GM18951 (cell line): ENCODE measurements at regions not wholly inside any gene's neighbourhood (a gene's known extent, or its start where the extent isn't known, plus 50 kb on each side); places are given as distances from the start of the nearest gene placed in this dataset.
"Not testable (repeated sequence)": the region's sequence is repeated elsewhere in the genome, so short reads cannot be mapped to it uniquely, and the experiment has no call there.

Experiments used
- POLR2A ChIP-seq: IDR thresholded peaks from 4 replicates; pipeline ENCODE4 v1.6.1; 2011; ENCODE audit warnings: mild to moderate bottlenecking; ENCODE audit not compliant: insufficient read length, insufficient read depth; ENCODE audit errors: extremely low read depth
- in situ Hi-C: fragments of 300-500 bp; cut with MboI; formaldehyde crosslinking; loops from one replicate; pipeline ENCODE4 v1.12.0; 2022; ENCODE audit warnings: low sequenced_read_pairs, mixed read lengths, inconsistent platforms; ENCODE audit not compliant: unreplicated experiment

- in situ Hi-C loops = no loop called here
- no peak for TF ChIP-seq POLR2A
Measured at GRCh38 chr1:148354913-148355308, 128.2 kb downstream of the PPIAL4G start.

- TF ChIP-seq POLR2A = no peak
- in situ Hi-C loops = no loop called here
Measured at GRCh38 chr1:148354284-148354912, 128.7 kb downstream of the PPIAL4G start.

DNA sequence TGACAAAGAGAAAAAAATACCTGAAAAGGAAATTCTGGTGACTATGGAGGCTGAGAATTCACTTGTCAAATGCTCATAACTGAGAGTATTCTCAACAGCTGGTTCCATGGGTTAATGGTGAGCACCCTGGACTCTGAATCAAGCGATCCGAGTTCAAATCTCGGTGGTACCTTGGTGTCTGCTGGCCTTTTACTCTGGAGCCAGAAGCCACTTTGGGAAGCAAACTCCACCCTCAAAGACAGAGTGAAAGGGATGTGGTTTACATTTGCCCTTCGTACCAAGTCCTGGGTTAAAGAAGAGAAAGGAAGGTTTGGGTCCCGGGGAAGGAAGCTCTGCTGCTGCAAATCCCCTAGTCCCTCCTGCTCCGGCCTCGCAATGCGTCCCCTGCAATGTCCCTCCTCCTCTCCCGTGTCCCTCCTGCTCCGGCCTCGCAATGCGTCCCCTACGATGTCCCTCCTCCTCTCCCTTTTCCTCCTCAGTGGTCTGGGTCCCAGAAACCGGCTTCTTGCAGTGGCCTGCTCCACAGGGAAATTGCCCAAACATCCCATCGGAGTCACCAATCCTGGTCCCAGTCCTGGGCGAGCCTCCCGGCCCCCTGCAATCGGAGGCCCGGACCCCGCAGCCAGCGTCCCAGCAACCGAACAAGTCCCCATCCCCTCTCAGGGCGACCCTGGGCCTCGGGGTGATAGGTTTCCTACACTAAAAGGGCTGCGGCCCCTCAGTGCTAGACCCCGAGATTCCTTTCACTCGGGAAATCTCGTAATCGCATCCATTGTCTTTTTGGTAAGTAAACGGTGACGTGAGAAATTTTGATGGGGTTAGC lies 129.4 kb downstream of the PPIAL4G start:
- in situ Hi-C loops = no loop called here

DNA sequence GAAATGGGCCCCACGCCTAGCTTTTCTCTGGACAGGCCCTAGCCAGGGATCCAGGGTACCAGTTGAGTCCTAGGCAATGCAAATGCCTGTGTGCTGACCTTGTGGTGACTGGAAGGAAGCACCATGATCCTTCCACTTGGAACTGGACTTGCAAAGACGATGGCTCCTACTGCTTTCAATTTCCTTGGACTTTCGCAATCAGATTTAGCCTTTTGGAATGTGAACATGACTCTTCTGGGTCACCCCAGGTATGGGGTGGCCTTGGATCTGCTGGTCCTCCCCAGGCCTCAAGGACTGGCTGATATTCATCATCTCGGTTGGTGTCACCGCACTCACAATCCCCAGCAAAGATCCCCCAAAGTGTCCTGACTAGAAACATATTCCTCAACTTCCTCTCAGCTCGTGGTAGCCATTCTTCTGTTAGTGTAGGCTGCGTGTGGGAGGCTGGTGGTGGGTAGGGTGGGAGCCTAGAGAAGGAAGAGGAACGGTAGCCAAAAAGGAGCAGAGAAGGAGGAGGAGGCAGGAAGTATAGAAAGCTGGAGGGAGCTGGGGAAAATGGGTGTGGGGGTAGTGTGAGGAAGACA lies 130.5 kb downstream of the PPIAL4G start:
- TF ChIP-seq POLR2A = no peak
- in situ Hi-C loops = no loop called here

More for the DNA sequence above, 129.4 kb downstream of the PPIAL4G start:
- TF ChIP-seq POLR2A = no peak

DNA sequence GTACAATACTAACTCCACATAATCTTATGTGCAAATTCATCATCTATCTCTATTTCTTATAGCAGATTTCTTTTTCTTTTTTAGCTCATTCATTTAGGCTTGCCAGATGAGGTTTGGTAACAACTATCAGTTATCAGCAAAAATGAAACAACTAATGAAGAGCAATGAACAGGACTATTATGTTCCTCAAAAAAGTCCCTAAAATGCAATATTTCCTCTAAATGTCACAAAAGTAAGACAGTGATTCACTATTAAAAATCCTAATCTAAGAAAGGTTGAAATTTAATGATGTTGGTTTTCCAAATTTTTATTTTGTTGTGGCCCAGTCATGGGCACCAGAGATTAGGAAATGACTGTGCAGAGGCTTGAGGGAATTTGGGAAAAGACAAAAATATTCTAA lies 135.3 kb downstream of the PPIAL4G start:
- in situ Hi-C loops = no loop called here
- TF ChIP-seq POLR2A = no peak

- in situ Hi-C loops = not testable (repeated sequence)
Measured at GRCh38 chr1:148345659-148346151, 137.4 kb downstream of the PPIAL4G start.

GRCh38 chr1:148344651-148345050 lies 138.5 kb downstream of the PPIAL4G start:
- in situ Hi-C loops = not testable (repeated sequence)

DNA sequence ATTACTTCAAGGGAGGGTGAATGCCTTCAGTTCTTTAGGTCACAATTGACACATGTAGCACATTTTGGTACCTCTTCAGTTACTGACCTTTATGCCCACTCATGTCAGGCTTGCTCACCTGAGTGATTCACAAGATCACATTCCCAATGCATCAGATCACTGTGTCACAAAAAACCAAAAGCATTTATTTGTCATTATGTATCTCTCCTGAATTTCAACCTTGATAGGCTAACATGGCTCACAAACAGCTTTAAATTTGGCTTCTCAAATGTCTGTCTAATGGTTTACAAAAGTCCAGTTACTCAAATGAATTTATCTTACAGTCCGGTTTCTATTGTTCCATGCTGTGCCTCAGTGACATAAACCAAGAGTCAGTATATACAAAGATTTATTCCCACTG lies 141.4 kb downstream of the PPIAL4G start:
- in situ Hi-C loops = not testable (repeated sequence)

- in situ Hi-C loops = not testable (repeated sequence)
Measured at GRCh38 chr1:148336121-148336918, 146.8 kb downstream of the PPIAL4G start.

- in situ Hi-C loops = no loop called here
- peak; percentile 99 for TF ChIP-seq POLR2A
Measured at GRCh38 chr1:148334339-148335130, 148.6 kb downstream of the PPIAL4G start.

- no peak for TF ChIP-seq POLR2A
- in situ Hi-C loops = no loop called here
Measured at GRCh38 chr1:148333875-148334338, 149.2 kb downstream of the PPIAL4G start.

GRCh38 chr1:148328884-148329283 lies 154.2 kb downstream of the PPIAL4G start:
- in situ Hi-C loops = no loop called here
- TF ChIP-seq POLR2A = no peak

DNA sequence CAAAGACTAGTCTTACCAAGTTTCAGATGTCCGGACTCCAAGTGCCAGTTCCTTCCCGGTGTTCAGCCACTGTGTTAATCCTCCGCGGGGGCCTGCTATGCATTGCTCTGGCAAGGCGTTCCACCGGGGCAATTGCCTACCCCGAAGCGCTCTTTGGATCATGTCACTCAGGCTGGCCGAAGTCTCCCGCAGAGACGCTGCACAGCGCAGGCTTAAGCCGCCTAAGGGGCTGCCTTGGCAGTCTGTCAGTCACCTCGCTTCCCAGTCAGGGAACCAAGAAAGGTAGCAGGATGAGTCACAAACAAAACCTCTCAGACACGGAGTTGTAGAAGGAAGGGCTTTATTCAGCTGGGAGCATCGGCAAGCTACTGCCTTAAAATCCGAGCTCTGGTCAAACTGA lies 158.1 kb downstream of the PPIAL4G start:
- in situ Hi-C loops = not testable (repeated sequence)

- in situ Hi-C loops = not testable (repeated sequence)
Measured at GRCh38 chr1:148324465-148324864, 158.6 kb downstream of the PPIAL4G start.

DNA sequence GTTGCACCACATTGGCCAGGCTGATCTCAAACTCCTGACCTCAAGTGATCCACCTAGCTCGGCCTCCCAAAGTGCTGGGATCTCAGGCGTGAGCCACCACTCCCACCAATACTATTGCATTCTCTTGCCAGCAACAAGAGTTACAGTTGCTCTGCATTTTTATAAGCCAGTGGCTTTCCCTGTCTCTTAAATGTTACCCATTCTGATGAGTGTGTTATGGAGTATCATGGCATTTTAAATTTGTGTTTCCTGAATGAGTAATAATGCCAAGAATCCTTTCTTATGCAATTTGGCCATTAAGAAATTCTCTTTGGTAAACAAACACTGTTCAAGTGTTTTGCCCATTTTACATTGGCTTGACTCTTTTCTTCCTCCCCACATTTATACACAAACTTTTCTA lies 163.0 kb downstream of the PPIAL4G start:
- in situ Hi-C loops = not testable (repeated sequence)
